RCC 7860 (cell line): ENCODE measurements at regions not wholly inside any gene's neighbourhood (a gene's known extent, or its start where the extent isn't known, plus 50 kb on each side); places are given as distances from the start of the nearest gene placed in this dataset.
"Not testable (repeated sequence)": the region's sequence is repeated elsewhere in the genome, so short reads cannot be mapped to it uniquely, and the experiment has no call there.

Experiments used
- DNase-seq: peaks from one replicate; pipeline ENCODE4 v3.0.0-alpha.2; 2015; ENCODE audit warnings: low spot score
- FAIRE-seq: peaks from 2 replicates; lab custom pipeline; 2012; peaks lifted over from hg19 to GRCh38; lab: Jason Lieb, UNC

DNA sequence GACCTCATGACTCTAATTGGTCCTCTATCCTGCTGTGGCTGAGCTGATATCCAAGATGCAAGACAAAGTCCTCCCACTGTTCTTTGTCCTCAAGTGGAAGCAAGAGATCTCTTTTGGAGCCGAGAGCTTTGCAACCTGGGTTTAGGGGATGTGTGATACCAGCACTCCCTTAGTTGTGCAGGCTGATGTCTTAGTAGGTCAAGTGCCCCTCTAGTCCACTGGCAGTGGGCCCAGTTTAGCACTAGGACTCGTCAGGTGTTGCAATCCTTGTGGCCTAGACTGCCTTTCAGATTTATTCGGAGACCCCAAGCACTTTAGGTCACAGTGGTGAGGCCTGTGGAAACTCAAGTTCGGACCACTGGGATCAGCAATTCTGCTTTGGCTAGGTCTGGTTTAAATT lies 64.0 kb downstream of the GPRASP3 start:
- FAIRE-seq (no peak), DNase-seq (no peak)

- FAIRE-seq (no peak), DNase-seq (no peak)
Measured at GRCh38 chrX:102787283-102787682, 66.7 kb downstream of the GPRASP3 start.

- no peak for DNase-seq
- FAIRE-seq: no peak
Measured at GRCh38 chrX:102808336-102808735, 87.8 kb downstream of the GPRASP3 start.

GRCh38 chrX:102818269-102818668 lies 97.7 kb downstream of the GPRASP3 start:
- DNase-seq, FAIRE-seq: not testable (repeated sequence)

DNA sequence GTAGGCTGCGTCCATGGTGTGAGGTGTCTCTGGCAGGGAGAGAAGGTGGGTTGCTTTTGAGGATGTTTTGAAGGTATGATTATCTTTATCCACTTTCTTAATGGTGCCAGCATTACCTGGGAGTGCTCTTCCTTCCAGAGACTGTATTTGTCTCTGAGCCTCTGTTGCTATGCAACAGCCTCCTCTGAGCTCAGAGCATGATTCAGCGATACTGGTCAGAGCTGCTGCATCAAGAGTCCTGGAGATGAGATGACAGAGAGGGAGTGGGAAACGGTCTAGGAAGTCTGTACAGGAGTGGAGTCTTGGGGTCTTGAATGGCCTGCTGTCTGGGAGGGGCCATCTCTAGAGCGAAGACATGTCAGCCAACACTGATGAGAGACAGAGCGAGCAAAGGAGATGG lies 104.4 kb upstream of the RAB40AL start:
- FAIRE-seq: no peak
- DNase-seq: peak; percentile 77

DNA sequence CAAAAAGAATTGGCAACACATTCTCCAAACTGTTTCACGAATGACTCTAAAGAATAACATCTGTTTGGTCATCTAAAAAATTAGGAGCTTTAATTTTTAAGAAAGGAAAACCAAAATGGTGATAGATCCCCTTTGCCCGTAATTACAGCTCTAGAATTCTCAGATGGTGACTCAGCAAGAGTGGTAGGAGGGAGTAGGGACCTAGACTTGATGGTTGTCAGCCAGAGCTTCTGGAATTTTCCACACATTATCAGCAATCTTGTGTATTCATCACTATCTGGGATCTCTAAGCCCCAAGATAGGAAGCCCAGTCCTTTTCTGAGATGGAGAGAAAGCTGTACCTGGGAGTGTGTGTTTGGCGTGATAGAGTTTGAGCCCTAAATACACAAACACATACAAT lies 103.9 kb upstream of the RAB40AL start:
- DNase-seq (peak; percentile 9), FAIRE-seq (no peak)

- FAIRE-seq (no peak), DNase-seq (no peak)
Measured at GRCh38 chrX:102835504-102836146, 101.4 kb upstream of the RAB40AL start.

- DNase-seq (no peak), FAIRE-seq (no peak)
Measured at GRCh38 chrX:102837847-102838246, 99.2 kb upstream of the RAB40AL start.

- peak; percentile 43 for DNase-seq
- peak; percentile 66 for FAIRE-seq
Measured at GRCh38 chrX:102840871-102841705, 96.0 kb upstream of the RAB40AL start.

DNA sequence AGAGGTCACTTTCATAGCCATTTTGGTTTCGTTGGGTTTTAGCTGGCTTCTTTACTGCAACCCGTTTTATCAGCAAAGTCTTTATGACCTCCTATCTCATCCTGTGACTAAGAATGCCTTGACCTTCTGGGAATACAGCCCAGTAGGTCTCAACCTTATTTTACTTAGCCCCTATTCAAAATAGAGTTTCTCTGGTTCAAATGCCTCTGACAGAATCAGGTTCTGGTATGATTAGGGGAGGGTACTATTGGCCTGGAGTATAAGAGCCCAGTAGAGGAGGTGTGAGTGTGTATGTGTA lies 95.4 kb upstream of the RAB40AL start:
- FAIRE-seq: no peak
- DNase-seq: no peak

GRCh38 chrX:102845020-102845419 lies 92.1 kb upstream of the RAB40AL start:
- no peak for FAIRE-seq
- no peak for DNase-seq

DNA sequence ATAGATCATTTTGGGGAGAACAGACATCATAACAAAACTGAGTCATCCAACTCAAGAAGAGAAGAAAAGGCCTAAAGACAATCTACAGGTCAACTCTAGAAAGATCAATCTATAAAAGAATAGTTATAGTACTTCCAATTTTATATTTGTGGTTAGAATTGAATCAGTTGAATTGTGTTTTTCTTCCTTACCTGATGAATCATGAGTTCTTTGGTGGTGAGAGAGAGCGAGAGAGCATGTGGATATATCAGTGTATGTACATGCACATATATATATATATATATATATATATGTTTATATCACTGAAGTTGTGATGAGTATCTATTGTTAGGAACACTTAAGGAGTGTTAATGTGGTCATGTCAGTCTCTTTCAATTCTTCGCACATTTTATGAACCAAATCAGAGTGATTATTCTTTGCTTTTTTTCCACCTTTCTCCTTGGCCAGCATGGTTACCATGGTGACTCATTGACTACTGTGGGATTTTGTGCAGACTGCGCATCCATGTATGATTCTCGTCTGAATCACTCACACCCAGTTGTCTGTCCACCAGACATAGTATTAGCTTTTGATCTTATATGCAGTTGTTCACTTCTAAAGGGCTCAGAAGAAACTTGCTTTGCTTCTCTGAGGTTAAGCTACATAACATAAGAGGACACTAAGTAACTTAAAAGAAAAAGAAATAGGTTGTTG lies 90.4 kb upstream of the RAB40AL start:
- FAIRE-seq (peak; percentile 42), DNase-seq (peak; percentile 42)

- FAIRE-seq (no peak), DNase-seq (no peak)
Measured at GRCh38 chrX:102847362-102847761, 89.7 kb upstream of the RAB40AL start.

GRCh38 chrX:102849396-102849795 lies 87.7 kb upstream of the RAB40AL start:
- FAIRE-seq (no peak), DNase-seq (no peak)

GRCh38 chrX:102858826-102859549 lies 78.1 kb upstream of the RAB40AL start:
- not testable (repeated sequence) for DNase-seq, FAIRE-seq

DNA sequence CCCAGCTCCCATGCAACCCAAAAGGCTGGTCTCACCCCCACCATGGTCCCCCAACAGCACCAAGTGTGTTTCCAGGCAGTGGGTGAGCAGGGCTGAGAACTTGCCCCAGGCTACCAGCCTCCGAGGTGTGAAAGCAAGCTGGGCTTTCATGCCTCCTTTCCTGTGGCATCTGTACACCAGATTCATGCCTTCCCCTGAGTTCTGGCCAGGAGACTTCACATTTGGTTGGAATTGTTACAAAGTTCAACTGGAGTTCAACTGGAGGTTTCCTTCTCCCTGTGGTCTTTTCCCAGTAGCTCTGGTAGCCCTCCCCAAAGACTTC lies 77.6 kb upstream of the RAB40AL start:
- FAIRE-seq (no peak), DNase-seq (no peak)

DNA sequence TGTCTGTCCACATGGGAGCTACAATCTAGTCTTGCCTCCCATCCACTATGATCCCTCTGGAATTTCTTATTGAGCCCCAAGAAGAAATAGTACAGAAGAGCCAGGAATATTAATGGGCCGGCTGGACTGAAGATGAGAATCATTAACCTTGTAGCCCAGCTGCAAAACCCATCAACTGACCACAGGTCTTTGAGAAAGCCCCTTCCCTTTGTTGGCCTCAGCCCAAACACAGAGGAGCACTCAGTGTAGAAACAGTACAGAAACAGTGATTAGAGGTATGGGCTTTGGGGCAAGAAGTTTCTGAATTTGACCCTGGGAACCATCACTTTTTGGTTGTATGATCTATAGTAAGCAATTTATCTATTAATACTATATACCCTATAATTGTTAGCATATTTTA lies 76.8 kb upstream of the RAB40AL start:
- DNase-seq: no peak
- FAIRE-seq: no peak

DNA sequence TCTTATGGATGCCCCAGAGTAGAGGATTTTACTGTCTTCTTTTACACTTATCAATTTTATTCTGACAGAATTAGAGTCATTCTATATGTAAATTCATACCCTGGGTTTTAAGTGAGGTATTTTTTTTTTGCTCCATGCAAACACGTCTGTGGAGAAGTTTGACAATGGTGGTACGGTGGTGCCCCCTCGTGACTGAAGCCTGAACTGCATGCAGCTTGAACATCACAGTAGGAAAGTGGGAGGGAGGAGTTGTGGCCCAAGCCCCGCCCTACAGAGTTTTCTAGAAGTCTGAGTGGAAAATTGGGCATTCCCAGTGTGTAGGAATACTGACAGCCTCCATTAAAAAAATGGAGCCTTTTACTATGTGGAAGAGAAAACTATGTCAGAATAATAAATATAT lies 73.3 kb upstream of the RAB40AL start:
- DNase-seq (peak; percentile 51), FAIRE-seq (peak; percentile 68)

- no peak for FAIRE-seq
Measured at GRCh38 chrX:102866981-102867656, 70.0 kb upstream of the RAB40AL start.

GRCh38 chrX:102883491-102883890 lies 53.6 kb upstream of the RAB40AL start:
- no peak for DNase-seq
- no peak for FAIRE-seq

More at GRCh38 chrX:102866981-102867656, 70.0 kb upstream of the RAB40AL start:
- no peak for DNase-seq
